GM12878 (cell line): ENCODE measurements at regions not wholly inside any gene's neighbourhood (a gene's known extent, or its start where the extent isn't known, plus 50 kb on each side); places are given as distances from the start of the nearest gene placed in this dataset.

Experiments used
- ATAC-seq: fragments of 200-7000 bp; cut with Tn5 transposase; 3 replicates; pipeline ENCODE4 v1.9.1; 2020; ENCODE audit warnings: mild to moderate bottlenecking, moderate library complexity
- BruUV-seq: library from RNA; stranded (reverse); fragments of 400-500 nt; replicated peaks from 2 replicates; lab custom pipeline; 2021; lab: Mats Ljungman, UMichigan
- CTCF ChIA-PET: fragments of 300-600 bp; sonication (Branson Sonifier 250); formaldehyde crosslinking; extraction: SDS; loops from one replicate; lab custom pipeline; 2021; ENCODE audit warnings: inconsistent platforms; lab: Yijun Ruan, JAX
- POLR2A ChIA-PET: fragments of 350-600 bp; formaldehyde crosslinking; extraction: SDS; loops from one replicate; lab custom pipeline; 2021; ENCODE audit warnings: inconsistent platforms; lab: Charles Lee
- RAD21 ChIA-PET: fragments of 300-600 bp; sonication (Branson Sonifier 250); formaldehyde crosslinking; loops from one replicate; lab custom pipeline; 2023; ENCODE audit warnings: antibody characterized with exemption; ENCODE audit not compliant: unreplicated experiment; lab: Charles Lee
- SMC1A ChIA-PET: fragments of 300-600 bp; sonication (Branson Sonifier 250); formaldehyde crosslinking; loops from one replicate; lab custom pipeline; 2023; ENCODE audit not compliant: unreplicated experiment, uncharacterized antibody; lab: Charles Lee
- DNase-seq: peaks from one replicate; pipeline ENCODE4 v3.0.0-alpha.2; 2011; ENCODE audit warnings: low read depth, low spot score
- FAIRE-seq: peaks from 3 replicates; lab custom pipeline; 2011; peaks lifted over from hg19 to GRCh38; lab: Jason Lieb, UNC
- H2AFZ ChIP-seq: 2 replicates; pipeline ENCODE4 v1.6.0; 2011; ENCODE audit warnings: low read depth, low read length, control low read depth; ENCODE audit not compliant: control insufficient read depth
- H3K27ac ChIP-seq: 2 replicates; pipeline ENCODE4 v1.5.1; 2011; ENCODE audit warnings: control low read depth; ENCODE audit not compliant: control insufficient read depth, insufficient read depth
- H3K27me3 ChIP-seq, 2 experiments: replicated peaks in 1 of 2; 2 replicates each; pipeline versions ENCODE4 v1.6.0 to v1.6.1; 2011; ENCODE audit warnings: low read length in 1 of 2; ENCODE audit not compliant: control insufficient read depth in 2 of 2, insufficient read depth in 2 of 2
- H3K36me3 ChIP-seq, 2 experiments: 2 replicates each; pipeline ENCODE4 v1.5.1; 2011; ENCODE audit warnings: low read length in 1 of 2; ENCODE audit not compliant: control insufficient read depth in 2 of 2, insufficient read depth in 2 of 2
- H3K4me1 ChIP-seq: 2 replicates; pipeline ENCODE4 v1.6.1; 2011; ENCODE audit warnings: mild to moderate bottlenecking, low read length, moderate library complexity, mixed read lengths; ENCODE audit not compliant: control insufficient read depth, insufficient read depth
- H3K4me2 ChIP-seq: 2 replicates; pipeline ENCODE4 v1.6.0; 2011; ENCODE audit warnings: control low read depth; ENCODE audit not compliant: control insufficient read depth, insufficient read depth
- H3K4me3 ChIP-seq: fragments of 200-600 bp; sonication (generic); 2 replicates; pipeline ENCODE4 v1.5.1; 2016
- H3K79me2 ChIP-seq: 2 replicates; pipeline ENCODE4 v1.6.0; 2011; ENCODE audit warnings: low read length; ENCODE audit not compliant: control insufficient read depth, insufficient read depth
- H3K9ac ChIP-seq: 2 replicates; pipeline ENCODE4 v1.8.0; 2011; ENCODE audit warnings: low read length, control low read depth, mixed read lengths; ENCODE audit not compliant: control insufficient read depth, insufficient read depth
- H3K9me3 ChIP-seq: replicated peaks from 3 replicates; pipeline ENCODE4 v1.5.1; 2011; ENCODE audit warnings: mild to moderate bottlenecking, low read length; ENCODE audit not compliant: control insufficient read depth, insufficient read depth
- H4K20me1 ChIP-seq: 2 replicates; pipeline ENCODE4 v1.6.0; 2011; ENCODE audit not compliant: control insufficient read depth, insufficient read depth
- ASH2L ChIP-seq: fragments of 300-600, 200-600 bp; sonication (generic); IDR thresholded peaks from 2 replicates; pipeline ENCODE4 v1.6.1; 2017; ENCODE audit warnings: low read depth, mild to moderate bottlenecking, borderline replicate concordance
- ESRRA ChIP-seq: IDR thresholded peaks from 2 replicates; pipeline ENCODE4 v1.6.1; 2012; ENCODE audit warnings: mild to moderate bottlenecking, low read length, improper control_type of control experiment
- GABPA ChIP-seq: IDR thresholded peaks from 2 replicates; pipeline ENCODE4 v1.6.1; 2014; ENCODE audit warnings: antibody characterized with exemption, low read depth, mild to moderate bottlenecking, inconsistent platforms
- IKZF1 ChIP-seq: fragments of 450-650 bp; conservative IDR thresholded peaks from 2 replicates; pipeline ENCODE4 v1.6.1; 2017; ENCODE audit warnings: antibody characterized with exemption, mild to moderate bottlenecking
- MAX ChIP-seq: IDR thresholded peaks from 2 replicates; pipeline ENCODE4 v1.6.1; 2012; ENCODE audit warnings: low read depth, low read length, improper control_type of control experiment
- NR2C1 ChIP-seq: fragments of 450-650 bp; IDR thresholded peaks from 2 replicates; pipeline ENCODE4 v1.6.1; 2017; ENCODE audit warnings: antibody characterized with exemption, mild to moderate bottlenecking, moderate library complexity
- NR2F1 ChIP-seq: fragments of 450-650 bp; conservative IDR thresholded peaks from 2 replicates; pipeline ENCODE4 v1.6.1; 2017; ENCODE audit warnings: mild to moderate bottlenecking
- SIX5 ChIP-seq: IDR thresholded peaks from 2 replicates; pipeline ENCODE4 v1.6.1; 2011; ENCODE audit warnings: mild to moderate bottlenecking, low read depth, low read length, moderate library complexity; ENCODE audit not compliant: severe bottlenecking
- SKIL ChIP-seq: fragments of 450-650 bp; IDR thresholded peaks from 2 replicates; pipeline ENCODE4 v1.6.1; 2017; ENCODE audit warnings: mild to moderate bottlenecking, low read depth, inconsistent platforms; ENCODE audit not compliant: poor library complexity, severe bottlenecking
- TARDBP ChIP-seq: IDR thresholded peaks from 2 replicates; pipeline ENCODE4 v1.6.1; 2016; ENCODE audit warnings: borderline replicate concordance
- TBL1XR1 ChIP-seq: IDR thresholded peaks from 2 replicates; pipeline ENCODE4 v1.6.1; 2012; ENCODE audit warnings: low read depth, low read length, improper control_type of control experiment
- USF2 ChIP-seq: IDR thresholded peaks from 2 replicates; pipeline ENCODE4 v1.6.1; 2011; ENCODE audit warnings: low read depth, low read length, improper control_type of control experiment, borderline replicate concordance
- ZBTB11 ChIP-seq: fragments of 450-650 bp; formaldehyde crosslinking; IDR thresholded peaks from 2 replicates; pipeline ENCODE4 v1.5.0; 2022; ENCODE audit warnings: mild to moderate bottlenecking, missing genetic modification characterization
- ZNF274 ChIP-seq: IDR thresholded peaks from one replicate; pipeline ENCODE4 v1.8.0; 2011; ENCODE audit not compliant: insufficient read length, insufficient read depth
- WGBS: methylation state at CpG from one replicate; pipeline ENCODE4 v1.1.6; 2016; ENCODE audit warnings: low lambda C conversion rate; ENCODE audit not compliant: insufficient replicate concordance, insufficient coverage; ENCODE audit errors: missing lambda C conversion rate; 5-methylcytosine and 5-hydroxymethylcytosine counted together
- in situ Hi-C: fragments of 300-500 bp; cut with MboI; formaldehyde crosslinking; loops from 9 replicates; pipeline ENCODE4 v1.14.3; 2018; ENCODE audit warnings: mixed read lengths
- intact Hi-C: fragments of 100-400 bp; cut with micrococcal nuclease; formaldehyde crosslinking; loops from one replicate; pipeline ENCODE4 v1.14.2; 2022; ENCODE audit not compliant: unreplicated experiment

GRCh38 chr2:238517209-238517608, 90.5 kb downstream of the ASB1 start:
- FAIRE-seq = no peak
- Histone ChIP-seq H3K4me3 (no peak overlapping the region), H3K27ac (no peak overlapping the region), H3K9me3 (no peaks in the 10 kb centered on the region; the same call in 1 of the 3 replicates), H3K4me1 (no peaks in the 10 kb centered on the region), H3K4me2 (no peak overlapping the region), H3K9ac (no peak overlapping the region), H4K20me1 (no peaks in the 10 kb centered on the region), H3K27me3 (no peaks in the 10 kb centered on the region), H3K36me3 (no peaks in the 10 kb centered on the region), H2AFZ (no peak overlapping the region), H3K79me2 (no peaks in the 10 kb centered on the region)
- DNase-seq = no peak
- ChIA-PET RAD21 (no interaction called here), SMC1A (interaction anchor here (0.6 to 0.7 kb wide), 2 partner anchors 1165 to 1218 kb away, joined by 3 read pairs; no protein-coding TSS in a partner anchor), POLR2A (no interaction called here), CTCF (interaction anchor here (1.0 kb wide), 1 partner anchor 267 kb away, joined by 5 read pairs; no protein-coding TSS in a partner anchor)
- no TSS peak for BruUV-seq
- 0% methylated on average over 1 of the region's 1 CpG for whole genome bisulfite sequencing
- intact Hi-C loops (no loop called here), in situ Hi-C loops (no loop called here)
- no peak for TF ChIP-seq ZBTB11 (CRISPR knock-in tag)
- no peak for TF ChIP-seq ESRRA
- TF ChIP-seq USF2 = no peak
- no peak for TF ChIP-seq TARDBP
- no peak for TF ChIP-seq IKZF1
- no peak for TF ChIP-seq GABPA
- no peak for TF ChIP-seq NR2F1
- TF ChIP-seq MAX = no peak
- no peak for TF ChIP-seq SKIL
- no peak for TF ChIP-seq ZNF274
- TF ChIP-seq TBL1XR1 = no peak
- TF ChIP-seq NR2C1 = no peak
- TF ChIP-seq ASH2L = no peak
- no peak for TF ChIP-seq SIX5
- no peak for ATAC-seq
